Jurkat, Clone E6-1 (cell line): ENCODE measurements at regions not wholly inside any gene's neighbourhood (a gene's known extent, or its start where the extent isn't known, plus 50 kb on each side); places are given as distances from the start of the nearest gene placed in this dataset.
"Not testable (repeated sequence)": the region's sequence is repeated elsewhere in the genome, so short reads cannot be mapped to it uniquely, and the experiment has no call there.

Experiments used
- DNase-seq: peaks from one replicate; pipeline ENCODE4 v3.0.0-alpha.2; 2011; ENCODE audit warnings: low read depth, low spot score
- H3K4me3 ChIP-seq: 2 replicates; pipeline ENCODE4 v1.5.1; 2011; ENCODE audit warnings: mild to moderate bottlenecking, low read length, control low read depth, moderate library complexity

DNA sequence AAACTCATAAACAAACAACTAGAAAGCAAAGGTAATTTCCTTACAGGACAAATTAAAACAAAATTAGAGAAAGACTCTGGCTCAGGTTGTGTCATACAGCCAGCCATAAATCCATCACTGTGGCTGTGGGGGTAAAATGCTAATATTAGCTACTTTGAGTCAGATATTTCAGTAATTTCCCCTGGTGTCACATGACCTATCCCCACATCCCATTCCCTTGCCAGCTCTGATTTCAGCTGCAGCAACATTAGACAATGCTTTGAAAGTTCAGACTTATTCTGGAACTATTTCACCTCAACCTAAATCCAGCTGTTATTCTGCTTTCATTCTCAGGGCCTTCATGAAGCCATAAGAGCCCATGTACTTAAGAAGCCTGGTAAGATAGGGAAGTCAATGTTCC, 55.3 kb downstream of the RPL10L start:
- no peak for DNase-seq
- no peak overlapping the region for H3K4me3 ChIP-seq

DNA sequence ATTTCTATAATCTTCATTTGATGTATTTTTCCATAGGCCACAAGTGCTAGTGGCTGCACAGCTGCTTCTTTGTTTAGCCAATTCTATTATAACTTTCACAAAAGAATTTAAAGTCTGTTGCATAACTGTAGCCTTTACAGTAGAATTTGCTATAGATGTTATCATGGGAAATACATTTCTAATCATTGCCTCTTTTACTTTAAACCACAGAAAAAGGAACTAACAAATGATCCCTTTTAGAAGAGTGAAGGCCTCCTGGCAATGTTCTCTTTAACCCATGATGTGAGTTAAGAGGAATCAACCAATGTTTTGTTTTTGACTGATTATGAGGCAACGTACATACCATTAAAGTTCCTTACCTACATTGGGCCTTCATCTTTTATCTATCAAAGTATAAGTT, 68.8 kb downstream of the RPL10L start:
- no peak overlapping the region for H3K4me3 ChIP-seq
- no peak for DNase-seq

DNA sequence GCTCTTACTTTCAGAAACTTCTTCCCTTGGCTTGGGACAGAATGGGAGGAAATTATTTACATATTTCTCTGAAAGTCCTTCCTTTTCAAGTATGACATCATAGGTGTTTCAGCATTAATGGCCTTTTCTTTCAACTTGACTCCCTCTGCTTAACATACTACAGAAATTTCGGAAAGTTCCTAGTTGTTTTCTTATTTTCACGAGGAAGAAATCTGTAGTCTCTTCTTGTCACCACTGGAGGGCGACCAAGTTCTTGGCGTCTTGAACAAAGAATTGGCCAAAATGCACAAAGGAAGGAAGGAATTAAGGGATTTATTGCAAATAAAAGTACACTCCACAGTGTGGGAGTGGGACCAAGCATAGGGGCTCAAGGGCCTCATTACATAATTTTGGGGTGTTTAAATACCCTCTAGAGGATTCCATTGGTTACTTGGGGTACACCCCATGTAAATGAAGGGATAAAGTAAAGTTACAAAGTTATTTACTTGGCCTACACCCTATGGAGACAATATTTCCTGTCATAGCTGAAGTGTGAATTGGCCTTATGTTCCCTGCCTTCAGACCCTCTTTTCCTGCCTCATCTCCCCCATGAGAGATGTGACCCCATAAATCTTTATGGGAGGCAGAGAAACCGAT, 70.4 kb downstream of the RPL10L start:
- peak; percentile 25 for DNase-seq
- no peak overlapping the region for H3K4me3 ChIP-seq

DNA sequence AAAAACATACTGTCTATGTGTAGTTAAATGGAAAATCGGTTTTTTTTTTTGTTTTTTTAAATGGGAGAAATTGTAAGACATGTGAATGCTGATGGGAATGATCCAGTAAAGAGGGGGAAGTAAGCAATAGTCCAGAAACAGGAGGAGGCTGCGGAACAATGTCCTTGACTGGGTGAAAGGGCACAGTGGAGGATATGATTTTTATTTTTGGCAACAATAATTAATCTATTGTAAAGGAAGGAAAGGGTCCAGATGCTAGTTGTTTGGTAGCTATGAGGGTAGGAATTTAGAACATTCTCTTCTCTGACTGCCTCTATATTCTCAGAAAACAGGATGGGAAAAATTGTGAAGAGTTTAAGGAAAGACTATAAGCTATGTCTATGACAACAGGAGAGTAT, 76.6 kb downstream of the RPL10L start:
- no peak for DNase-seq

DNA sequence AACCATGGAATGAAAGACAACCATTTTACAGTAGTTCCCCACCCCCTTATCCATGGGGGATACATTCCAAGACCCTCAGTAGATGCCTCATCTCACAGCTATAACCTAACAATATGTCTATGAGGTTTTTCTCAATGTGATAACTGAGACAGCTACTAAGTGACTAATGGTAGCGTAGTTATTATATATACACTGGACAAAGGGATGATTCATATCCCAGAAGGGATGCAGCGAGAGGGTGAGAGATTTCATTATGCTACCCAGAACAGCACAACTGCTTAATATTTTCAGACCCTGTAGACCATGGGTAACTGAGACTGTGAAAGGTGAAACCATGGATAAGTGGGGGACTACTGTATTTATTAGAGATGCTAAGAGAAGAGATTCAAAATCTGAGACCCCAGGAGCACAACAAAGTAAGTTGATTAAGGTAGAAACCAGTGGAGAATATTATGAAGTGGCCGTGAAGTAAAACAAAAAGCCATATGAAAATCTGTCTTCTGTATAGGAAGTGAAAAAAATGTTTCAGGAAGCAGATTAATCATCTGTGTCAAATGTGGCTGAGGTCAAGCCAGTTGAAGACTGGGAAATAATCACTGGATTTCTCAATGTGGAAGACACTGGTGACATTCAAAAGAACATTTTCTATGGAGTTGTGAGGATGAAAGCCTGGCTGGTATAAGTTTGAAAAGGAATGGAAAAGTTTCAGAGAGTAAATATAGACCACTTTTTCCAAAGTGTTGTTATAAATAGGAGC, 77.2 kb downstream of the RPL10L start:
- no peak for DNase-seq
- no peak overlapping the region for H3K4me3 ChIP-seq

More for the DNA sequence above, 76.6 kb downstream of the RPL10L start:
- H3K4me3 ChIP-seq = no peak overlapping the region

DNA sequence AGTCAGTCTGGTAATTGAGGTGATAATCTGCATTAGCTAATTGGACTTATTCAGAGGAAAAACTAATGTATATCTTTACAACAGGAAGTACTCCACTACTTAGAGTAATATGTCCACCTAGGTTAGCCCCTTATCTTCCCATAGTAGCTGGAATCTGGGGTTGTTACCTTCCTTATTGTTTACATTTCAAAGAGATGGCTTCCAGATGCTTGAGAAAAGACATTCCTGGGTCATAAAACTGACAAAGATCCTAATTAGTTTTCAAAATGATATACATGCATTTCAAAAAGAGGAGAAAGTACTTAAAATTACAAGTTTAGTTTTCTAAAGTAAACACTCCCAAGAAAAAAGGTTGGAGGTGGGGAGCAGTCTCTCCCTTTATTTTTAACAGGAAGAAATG, 78.1 kb downstream of the RPL10L start:
- no peak for DNase-seq
- H3K4me3 ChIP-seq = no peak overlapping the region

DNA sequence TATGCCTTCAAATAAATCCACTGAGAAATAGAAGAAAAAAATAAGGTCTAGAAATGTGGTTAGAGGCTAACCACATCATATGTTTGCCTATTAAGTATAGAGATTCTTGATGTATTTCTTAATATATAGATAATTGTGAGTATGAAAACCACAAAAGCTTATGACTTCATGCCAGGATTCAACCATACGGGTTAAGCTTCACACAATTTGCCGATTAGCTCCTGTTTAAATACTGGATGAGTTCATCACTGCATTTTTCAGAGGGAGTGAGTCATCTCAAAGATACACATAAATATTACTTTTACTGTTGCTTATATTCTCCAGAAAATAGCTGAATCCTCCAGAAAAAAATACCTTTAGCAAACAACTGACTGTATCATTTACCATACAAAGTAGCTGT, 79.6 kb downstream of the RPL10L start:
- DNase-seq = no peak
- H3K4me3 ChIP-seq = no peak overlapping the region

DNA sequence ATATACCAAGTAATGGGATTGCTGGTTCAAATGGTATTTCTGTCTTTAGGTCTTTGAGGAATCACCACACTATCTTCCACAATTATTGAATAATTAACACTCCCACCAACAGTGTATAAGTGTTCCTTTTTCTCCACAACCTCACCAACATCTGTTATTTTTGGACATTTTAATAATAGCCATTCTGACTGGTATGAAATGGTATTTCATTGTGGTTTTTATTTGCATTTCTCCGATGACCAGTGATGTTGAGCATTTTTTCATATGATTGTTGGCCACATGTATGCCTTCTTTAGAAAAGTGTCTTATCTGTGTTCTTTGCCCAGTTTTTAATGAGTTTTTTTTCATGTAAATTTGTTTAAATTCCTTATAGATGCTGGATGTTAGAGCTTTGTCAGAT, 83.4 kb downstream of the RPL10L start:
- DNase-seq, H3K4me3 ChIP-seq: not testable (repeated sequence)

DNA sequence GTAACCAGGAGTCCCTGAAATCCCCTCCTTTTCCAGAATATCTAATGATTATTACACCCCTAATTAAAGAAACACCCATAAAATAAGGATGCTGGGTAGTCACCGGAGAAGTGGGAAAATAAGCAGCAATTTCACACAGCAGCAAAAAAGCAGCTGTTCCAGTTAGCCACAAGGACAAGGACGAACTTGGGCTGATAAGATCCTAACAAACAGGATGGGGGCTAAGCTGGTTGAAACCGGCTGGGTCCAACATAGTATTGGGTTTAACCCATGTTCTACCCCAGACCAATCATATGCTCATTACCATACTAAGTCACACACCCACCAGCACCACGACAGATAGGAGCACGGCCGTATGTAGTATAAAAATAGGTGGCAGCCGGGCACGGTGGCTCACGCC, 100.7 kb downstream of the RPL10L start:
- no peak for DNase-seq
- no peak overlapping the region for H3K4me3 ChIP-seq

DNA sequence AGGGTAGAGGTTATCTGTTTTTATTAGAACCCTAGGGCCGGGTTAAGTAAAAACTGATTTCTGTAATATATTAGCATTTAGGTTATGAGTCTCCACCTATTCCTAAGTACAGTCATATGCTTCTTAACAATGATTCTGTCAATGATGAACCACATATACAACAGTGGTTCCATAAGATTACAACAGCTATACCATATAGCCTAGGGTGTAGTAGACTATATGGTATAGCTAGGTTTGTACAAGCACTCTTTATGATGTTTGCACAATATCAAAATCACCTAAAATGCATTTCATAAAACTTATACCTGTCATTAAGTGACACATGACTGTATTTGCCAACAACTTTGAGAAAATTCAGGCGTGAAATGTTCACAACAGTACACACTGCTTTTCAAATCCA, 110.6 kb downstream of the RPL10L start:
- DNase-seq = no peak
- H3K4me3 ChIP-seq = no peak overlapping the region

DNA sequence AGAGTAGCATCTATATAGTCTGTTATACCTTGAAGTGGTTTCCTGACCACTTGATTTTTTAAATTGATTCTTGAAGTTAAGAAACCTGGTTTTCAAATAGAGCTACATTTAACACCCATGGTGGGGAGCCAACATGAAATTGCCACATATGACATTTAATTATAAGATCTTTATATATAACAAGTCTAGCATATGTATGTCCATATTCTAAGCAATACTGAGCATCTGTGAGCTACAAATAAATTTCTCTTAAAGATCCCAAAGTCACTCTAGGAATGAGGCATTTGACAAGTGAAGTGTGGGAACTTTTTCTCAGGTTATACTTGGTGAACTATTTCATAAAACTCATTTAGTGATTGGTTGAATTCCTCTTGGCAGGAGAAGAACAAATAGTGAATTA, 132.5 kb downstream of the RPL10L start:
- no peak overlapping the region for H3K4me3 ChIP-seq
- no peak for DNase-seq

DNA sequence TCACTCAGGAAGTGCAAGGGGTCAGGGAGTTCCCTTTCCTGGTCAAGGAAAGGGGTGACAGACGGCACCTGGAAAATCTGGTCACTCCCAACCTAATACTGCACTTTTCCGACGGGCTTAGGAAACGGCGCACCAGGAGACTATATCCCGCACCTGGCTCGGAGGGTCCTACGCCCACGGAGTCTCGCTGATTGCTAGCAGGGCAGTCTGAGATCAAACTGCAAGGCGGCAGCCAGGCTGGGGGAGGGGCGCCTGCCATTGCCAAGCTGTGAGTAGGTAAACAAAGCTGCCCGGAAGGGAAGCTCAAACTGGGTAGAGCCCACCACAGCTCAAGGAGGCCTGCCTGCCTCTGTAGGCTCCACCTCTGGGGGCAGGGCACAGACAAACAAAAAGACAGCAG, 142.8 kb downstream of the RPL10L start:
- H3K4me3 ChIP-seq, DNase-seq: not testable (repeated sequence)

DNA sequence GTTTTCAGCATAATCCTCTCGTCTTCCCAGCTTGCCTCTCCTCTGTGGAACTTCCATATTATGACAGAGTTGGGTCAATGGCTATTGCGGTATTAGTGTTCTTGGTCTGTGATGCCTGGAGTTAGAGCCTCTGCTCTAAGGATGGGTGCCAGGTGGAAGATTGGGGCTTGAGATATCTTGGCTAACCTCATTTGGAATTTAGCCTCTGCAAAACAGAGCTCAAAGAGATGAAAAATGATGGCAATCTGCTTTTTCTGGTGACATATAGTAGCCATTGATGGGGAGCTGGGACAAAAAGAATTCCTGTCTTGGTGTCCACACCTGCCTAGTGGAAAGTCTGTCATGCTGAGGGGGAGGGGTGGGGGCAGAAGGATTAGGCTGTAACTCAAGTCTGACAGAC, 152.1 kb downstream of the RPL10L start:
- DNase-seq = no peak

DNA sequence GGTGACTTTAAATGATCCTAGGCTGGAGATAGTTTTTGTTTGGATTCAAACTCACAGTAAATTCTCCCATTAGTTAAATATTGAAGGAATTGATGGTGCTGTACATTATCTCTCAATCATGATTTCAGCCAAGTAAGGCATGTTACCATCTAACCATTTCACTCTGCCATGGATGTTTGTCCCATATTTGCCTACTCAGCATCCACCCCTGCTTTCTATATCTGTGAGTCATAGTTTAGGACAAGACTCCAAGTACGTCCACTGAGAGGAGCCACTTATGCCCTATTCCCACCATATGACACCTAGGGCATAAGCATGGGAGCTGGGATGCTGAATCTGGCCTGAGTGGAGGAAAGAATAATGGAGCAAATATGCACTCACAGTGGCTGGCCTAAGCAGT, 155.2 kb downstream of the RPL10L start:
- no peak overlapping the region for H3K4me3 ChIP-seq
- no peak for DNase-seq

More for the DNA sequence above, 152.1 kb downstream of the RPL10L start:
- no peak overlapping the region for H3K4me3 ChIP-seq

DNA sequence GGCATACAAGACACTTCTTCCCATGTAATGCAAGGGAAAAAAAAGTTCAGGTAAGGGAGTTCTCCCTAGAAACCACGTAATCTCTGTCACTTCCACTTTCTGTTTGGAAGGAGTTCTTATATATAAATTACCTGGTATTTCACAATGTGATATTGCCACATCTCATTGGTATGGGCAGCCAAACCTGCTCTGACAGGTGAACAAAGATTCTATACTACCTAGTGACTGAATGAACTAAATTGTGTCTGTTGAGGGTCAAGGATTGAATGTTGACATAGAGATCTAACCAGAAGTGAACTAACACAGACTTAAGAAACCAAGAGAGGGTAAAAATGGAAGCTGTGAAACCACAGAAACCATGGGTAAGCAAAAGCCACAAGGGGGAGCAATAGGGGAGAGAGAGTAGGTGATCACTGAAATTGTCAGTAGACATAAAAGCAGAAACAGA, 161.3 kb downstream of the RPL10L start:
- no peak overlapping the region for H3K4me3 ChIP-seq
- DNase-seq = peak; percentile 42

DNA sequence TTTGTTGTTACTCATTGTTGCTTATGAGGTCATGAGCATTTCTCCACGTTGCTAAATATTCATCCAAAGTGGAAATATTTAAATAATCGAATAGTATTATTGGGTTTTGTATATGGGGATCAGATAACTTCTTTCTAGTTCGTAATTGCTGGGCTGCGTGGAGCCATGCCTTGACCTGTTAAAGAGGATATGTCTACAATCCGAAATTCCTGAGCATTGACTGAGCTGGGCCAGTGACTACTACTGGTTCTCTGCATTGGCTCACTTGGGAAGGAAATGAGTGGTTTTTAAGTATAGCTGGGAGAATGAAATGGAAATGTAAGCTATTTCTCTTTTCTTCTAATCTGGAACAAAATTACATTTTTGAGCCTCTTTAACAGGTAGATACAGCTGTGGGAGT, 163.2 kb downstream of the RPL10L start:
- DNase-seq = no peak
- H3K4me3 ChIP-seq = no peak overlapping the region

DNA sequence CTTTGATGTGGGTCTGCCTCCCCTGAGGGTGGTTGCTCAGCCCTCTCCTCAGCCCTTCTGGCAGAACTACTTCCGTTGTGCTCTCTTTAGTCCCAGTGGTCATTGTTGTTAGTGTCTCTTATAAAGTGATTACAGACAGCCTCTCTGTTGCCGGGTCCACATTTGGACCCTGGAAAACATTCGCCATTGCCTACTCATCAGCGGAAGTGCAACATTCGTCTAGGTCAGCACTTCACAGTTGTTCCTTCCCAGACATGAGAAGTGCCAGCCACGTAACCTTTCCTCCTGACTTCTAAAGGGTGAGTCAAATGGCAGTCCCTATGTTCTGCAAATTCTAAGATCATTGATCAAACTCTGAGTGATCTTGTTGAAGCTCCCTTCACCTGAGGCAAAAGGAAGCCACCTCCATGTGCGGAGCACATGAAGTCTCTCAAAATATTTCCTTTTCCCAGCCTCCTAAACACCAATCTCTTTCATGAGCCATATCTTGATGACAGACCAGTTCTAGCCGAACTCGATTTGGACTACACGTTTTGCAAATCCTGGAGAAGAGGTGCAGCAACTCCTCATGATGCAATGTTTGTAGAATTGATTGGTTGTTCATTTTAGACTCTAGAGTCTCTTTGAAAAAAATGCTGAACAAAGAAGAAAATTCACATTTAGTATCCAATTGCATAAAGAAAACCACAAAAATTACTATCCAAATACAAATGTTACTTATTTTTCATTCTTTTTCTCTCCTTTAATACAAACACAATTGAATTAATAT, 163.8 kb downstream of the RPL10L start:
- no peak for DNase-seq

DNA sequence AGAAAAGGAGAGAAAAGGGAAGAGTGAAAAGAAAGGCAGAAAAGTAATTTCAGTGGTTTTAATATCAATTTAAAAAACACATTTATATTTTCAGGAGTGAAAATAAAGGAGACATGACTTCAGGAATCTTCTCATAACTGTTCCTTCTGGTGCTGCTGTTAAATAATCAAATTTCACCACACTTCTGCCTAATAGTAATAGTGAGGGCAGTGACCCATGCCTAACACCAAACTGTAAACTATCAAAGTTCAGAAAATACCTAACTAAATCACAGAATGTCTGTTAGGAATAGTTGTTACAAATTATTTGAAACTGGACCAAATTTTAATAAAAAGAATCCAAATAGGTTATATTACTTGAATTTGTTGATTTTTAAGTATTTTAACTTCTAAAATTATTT, 169.4 kb downstream of the RPL10L start:
- H3K4me3 ChIP-seq = no peak overlapping the region
- no peak for DNase-seq

More for the DNA sequence above, 163.8 kb downstream of the RPL10L start:
- no peak overlapping the region for H3K4me3 ChIP-seq

DNA sequence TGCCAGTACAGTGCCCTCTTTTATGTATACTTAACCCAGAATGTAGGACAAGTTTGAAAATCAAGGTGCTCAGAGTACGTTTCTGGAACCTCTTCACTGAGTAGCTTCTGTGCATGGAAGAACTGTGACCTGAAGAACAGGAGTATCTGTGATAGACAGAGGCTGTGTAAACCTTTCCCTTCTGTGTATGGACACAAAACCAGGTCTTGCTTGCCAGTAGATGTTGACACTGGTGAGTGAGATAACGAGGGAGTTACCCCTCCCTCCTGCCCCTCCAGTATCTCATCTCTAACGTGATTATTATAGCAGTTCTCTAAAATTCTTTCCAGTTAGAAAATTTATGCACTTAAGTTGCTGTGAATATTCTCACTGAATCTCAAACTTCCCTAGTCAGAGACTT, 170.8 kb downstream of the RPL10L start:
- no peak overlapping the region for H3K4me3 ChIP-seq
- no peak for DNase-seq

DNA sequence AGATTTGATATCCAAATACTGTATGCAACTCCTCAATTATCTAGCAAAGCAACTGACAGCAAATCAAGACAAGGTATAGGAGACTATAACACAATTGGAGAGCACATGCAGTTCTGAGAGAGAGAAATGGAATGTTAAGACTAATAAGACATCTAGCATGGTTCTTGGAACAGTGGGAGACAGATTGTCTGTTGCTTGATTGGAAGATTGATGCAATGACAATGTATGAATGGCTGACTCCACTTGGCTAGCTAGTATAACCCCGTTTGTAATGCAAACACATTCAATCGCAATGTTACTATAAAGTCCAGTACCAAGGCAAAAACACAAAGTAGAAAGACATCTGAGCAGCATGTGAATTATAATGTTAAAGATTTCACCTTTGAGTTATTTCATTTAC, 179.3 kb downstream of the RPL10L start:
- no peak overlapping the region for H3K4me3 ChIP-seq
- no peak for DNase-seq
